Keratinocyte (primary cell): ENCODE measurements at regions not wholly inside any gene's neighbourhood (a gene's known extent, or its start where the extent isn't known, plus 50 kb on each side); places are given as distances from the start of the nearest gene placed in this dataset.

ENCODE experiments used
- EZH2 ChIP-seq: IDR thresholded peaks from one replicate; pipeline ENCODE4 v1.6.1; 2012; ENCODE audit warnings: inconsistent platforms, mild to moderate bottlenecking, low read length, moderate library complexity
- TF ChIP-seq, protein P1 (sequence below), 3 experiments: IDR thresholded peaks in 1 of 3; conservative IDR thresholded peaks in 1 of 3; optimal IDR thresholded peaks in 1 of 3; 2 replicates in 2 of 3; 3 replicates in 1 of 3; pipeline versions ENCODE3 to v1.5.1; 2011; ENCODE audit warnings: low read length in 3 of 3, mild to moderate bottlenecking in 3 of 3, moderate library complexity in 2 of 3, control low read depth in 1 of 3, inconsistent platforms in 1 of 3; ENCODE audit not compliant: insufficient read depth in 2 of 3; ENCODE audit errors: extremely low read depth in 1 of 3

DNA sequence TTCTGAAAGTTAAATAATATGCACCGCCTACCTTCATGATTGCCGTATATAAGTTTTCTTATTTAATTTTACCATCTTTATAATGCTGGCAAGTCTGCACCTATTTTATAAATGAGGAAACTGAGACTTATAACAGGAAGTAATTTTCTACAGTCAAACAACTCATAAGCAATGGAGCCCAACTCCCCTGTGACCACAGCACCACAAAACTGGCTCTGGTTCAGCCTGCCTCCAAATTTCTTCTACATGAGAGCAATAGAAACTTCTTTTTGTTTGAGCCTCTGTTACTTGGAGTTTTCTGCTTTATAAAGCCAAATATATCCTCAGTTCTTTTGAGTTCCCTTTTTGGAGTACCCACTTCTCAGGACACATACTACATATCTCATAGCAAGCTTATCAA lies 131.1 kb upstream of the HSF2 start:
- TF ChIP-seq, protein P1, sequence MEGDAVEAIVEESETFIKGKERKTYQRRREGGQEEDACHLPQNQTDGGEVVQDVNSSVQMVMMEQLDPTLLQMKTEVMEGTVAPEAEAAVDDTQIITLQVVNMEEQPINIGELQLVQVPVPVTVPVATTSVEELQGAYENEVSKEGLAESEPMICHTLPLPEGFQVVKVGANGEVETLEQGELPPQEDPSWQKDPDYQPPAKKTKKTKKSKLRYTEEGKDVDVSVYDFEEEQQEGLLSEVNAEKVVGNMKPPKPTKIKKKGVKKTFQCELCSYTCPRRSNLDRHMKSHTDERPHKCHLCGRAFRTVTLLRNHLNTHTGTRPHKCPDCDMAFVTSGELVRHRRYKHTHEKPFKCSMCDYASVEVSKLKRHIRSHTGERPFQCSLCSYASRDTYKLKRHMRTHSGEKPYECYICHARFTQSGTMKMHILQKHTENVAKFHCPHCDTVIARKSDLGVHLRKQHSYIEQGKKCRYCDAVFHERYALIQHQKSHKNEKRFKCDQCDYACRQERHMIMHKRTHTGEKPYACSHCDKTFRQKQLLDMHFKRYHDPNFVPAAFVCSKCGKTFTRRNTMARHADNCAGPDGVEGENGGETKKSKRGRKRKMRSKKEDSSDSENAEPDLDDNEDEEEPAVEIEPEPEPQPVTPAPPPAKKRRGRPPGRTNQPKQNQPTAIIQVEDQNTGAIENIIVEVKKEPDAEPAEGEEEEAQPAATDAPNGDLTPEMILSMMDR (optimal IDR thresholded peaks at IDR 0.05 in 1 of 3, IDR thresholded peaks at IDR 0.05 in 1 of 3, conservative IDR thresholded peaks at IDR 0.05 in 1 of 3; ENCODE audit: extremely low read depth in 1 of 3, insufficient read depth in 2 of 3, low read length in 3 of 3) = no peak
- TF ChIP-seq EZH2 = no peak
